Esophagus mucosa (tissue), 1 donor: ENCODE measurements at regions not wholly inside any gene's neighbourhood (a gene's known extent, or its start where the extent isn't known, plus 50 kb on each side); places are given as distances from the start of the nearest gene placed in this dataset.

Experiments
- ATAC-seq: fragments of 200-7000 bp; cut with Tn5 transposase; one replicate; pipeline ENCODE4 v1.9.1; 2020
- donor health status: DM: yes; HTN: yes; CAD: no.

DNA sequence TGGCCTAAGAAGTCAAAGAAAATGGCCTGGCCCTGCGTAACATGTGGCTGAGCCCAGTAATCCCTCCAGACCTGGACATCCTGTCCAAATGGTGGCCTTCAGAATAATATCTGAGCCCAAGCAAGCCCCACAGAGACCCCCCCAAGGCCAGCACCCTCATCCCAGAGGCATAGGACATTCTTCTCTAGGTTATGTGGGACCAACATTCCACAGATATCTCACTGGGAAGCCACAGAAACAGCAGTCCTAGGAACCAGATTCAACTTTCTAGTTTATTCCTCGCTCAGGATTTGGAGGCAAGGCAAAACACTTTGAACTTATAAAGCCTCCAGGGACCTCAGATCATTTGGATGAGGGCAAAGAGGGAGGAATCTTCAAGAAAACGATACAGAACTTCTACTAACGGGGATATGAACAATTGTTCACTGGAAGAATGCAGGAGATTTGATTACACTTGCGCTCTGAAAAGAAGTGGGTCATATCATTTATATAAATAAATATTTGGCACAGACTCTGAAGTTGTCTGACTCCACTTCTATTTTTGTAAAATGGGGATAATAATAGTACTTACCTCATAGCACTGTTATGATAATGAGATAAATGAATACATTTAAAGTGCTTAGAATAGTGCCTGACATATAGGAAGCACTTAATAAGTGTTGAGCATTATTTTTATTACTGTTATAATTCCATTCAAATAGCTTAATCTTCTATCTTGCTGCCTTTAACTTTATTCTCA is 171.5 kb downstream of the NUAK1 start:
- ATAC-seq, result no peak

DNA sequence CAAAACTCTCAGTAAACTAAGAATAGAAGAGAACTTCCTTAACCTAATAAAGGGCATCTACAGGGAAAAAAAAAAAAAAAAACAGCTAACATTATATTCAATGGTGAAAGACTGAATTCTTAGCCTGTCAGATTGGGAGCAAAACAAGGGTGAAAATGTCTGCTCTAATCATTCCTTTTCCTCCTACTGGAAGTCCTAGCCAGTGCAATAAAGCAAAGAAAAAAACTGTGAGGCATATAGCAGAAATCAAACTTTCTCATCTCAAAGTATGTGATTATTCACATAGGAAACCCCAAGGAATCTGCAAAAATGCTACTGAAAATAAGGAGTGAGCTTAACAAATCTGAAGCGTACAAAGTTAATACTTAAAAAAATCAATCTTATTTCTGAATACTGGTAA is 170.7 kb downstream of the NUAK1 start:
- no peak for ATAC-seq

DNA sequence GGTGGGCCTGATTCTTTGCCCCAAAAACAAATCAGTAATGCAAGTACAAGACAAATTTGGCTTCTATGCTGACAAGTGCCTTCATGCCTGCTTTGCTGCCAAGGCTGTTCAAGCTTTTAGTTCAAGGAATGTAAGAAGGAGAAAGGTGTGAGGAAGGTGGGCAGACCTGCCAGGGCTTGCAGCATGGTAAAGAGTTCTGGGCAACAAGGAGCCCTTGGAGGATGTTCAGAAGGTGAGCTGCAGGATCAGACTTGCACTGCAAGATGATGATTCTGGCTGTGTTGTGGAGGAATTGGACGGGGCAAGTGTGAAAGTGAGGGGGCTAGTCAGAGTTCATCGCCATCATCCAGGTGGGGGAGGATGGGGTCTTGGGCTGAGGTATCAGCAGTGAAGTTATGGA is 167.9 kb downstream of the NUAK1 start:
- peak; percentile 70 for ATAC-seq

DNA sequence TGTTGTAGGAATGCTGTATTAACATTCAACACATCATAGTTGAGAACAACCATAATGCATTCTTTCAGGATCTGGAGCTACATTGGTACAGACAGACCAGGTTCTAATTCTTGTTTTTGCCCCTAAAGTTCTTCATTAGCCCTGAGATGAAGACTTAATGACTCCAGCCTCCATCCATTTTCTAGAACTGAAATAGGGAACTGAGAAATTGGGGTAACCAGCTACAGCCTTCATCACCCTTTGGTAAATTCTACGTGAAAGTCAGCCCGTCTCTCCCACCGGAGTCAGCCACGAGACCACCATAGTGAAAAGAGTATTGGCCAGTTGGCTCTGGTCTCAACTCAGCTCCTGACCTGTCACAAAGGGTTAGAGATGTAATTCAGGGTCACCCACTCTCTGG is 164.0 kb downstream of the NUAK1 start:
- ATAC-seq, result no peak

DNA sequence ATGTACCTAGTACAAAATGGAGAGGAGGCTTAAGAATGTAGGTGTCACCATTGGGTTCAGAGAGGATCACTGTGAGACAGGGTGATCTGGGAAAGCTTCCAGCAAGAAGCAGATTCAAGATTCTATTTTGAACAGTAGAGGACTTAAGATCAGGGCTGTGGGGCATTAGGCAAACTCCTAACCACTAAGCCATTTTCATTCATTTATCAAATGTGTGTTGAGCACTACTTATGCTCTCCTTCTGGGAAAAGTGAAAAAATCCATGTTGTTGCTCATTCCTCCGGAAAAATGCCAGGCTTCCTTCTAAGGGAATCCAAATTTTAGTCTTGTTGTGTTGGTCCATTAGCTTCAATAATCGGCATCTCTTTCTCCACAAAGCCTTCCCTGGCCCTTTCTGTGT is 163.4 kb downstream of the NUAK1 start:
- ATAC-seq, result no peak

DNA sequence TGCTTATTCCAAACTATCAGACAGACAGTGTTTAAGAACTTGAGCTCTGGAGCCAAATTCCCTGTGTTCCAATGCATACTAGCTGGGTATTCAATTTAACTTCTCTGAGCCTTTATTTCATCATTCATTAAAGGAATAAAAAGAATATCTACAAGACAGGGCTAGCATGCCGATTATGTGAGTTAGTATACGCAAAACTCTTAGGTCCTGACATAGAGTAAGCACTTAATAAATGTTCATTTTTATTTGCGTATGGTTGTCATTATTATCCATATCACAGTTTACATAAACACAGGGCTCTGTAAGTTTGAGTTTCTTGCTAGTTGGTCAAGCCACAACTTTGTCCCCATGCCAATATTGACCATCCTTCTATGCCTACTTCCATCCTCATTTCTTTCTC is 161.5 kb downstream of the NUAK1 start:
- no peak for ATAC-seq

DNA sequence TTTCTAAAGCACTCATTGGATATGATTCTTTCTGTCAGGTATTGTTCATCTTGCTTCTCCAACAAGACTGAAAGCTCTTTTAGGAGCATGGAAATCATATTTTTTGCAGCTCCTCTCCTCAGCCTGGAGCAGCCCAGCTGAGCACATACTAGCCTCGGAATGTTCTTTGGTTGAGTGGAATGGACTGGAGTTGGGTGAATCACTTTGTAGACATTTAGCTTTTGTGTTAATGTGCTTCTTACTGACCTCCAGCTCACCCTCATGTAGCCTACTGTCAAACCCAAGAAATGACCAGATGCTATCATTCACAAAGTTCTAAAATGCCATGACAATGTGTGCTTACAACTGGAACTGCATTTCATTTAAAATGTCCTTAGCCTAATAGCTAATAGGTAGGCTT is 161.1 kb downstream of the NUAK1 start:
- no peak for ATAC-seq

DNA sequence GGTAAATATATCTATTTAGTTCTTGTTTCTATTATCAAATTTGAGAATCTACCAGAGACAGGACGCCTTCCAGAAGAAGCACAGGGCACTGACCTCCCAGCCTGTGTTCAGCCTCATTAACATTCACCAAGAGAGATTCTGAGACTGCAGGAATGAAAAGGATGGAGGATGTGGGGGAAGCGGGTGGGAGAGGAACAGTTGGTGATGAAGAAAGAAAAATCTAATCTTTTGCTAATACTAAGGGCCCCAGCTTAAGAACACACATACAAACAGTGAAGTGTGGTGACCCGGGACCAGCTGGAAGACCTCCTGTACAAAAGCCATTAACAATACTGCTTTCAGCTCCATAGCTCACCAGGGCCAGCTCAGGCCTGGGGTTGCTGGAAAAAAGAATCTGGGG is 160.5 kb downstream of the NUAK1 start:
- no peak for ATAC-seq

DNA sequence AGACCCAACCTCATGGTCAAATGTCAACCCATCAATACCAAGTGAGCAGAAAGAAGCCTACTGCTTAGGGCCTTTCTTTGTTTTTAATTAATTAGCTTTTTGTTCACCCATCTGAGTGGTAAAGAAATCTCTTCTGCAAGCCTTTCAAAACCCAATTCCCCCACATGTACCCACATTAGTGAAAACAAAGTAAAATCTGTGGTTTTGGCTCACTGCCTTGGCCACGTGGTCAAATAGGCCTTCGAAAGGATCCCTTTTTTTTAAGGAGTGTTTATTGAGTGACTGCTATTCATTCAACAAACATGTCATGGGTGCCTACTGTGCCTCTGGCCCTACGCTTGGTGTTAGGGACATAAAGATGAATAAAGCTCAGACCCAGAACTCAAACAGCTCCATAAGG is 160.1 kb downstream of the NUAK1 start:
- no peak for ATAC-seq

DNA sequence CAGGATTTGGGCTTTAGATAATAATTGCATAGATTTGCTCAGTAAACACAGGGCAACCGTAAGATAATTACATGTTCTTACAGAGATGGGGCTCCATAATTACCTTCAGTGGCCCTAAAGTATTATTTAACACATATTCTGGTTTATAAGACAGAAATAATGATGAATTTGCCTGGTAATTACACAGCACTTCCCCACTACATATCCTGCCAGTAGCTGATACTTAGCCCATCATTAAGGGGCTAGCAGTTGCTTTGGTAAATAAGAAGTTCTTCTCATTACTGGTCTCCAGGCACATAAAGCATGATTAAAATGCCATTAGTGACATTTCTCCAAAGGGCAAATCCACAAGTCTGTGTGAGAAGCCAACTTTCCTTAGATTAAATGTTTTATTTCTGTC is 158.7 kb downstream of the NUAK1 start:
- ATAC-seq, result no peak

DNA sequence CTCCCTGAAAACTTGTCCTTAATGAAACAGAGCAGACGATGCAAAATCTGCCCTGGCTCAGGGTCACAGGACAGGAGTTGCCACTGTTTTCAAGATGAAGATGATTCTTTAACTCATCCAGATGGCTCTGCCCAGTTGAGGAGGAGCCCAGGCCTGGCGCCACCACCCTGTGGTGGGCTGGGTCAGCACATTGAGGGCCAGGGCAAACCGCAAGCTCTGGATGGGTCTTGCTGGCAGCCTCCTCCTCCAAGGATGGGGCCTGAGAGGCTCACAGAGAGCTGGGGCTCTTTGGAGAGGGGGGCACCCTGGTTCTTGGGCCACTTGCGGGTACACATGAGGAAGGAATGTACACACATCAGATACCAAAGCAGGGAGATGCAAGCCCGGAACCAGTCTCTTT is 158.2 kb downstream of the NUAK1 start:
- ATAC-seq, result no peak

DNA sequence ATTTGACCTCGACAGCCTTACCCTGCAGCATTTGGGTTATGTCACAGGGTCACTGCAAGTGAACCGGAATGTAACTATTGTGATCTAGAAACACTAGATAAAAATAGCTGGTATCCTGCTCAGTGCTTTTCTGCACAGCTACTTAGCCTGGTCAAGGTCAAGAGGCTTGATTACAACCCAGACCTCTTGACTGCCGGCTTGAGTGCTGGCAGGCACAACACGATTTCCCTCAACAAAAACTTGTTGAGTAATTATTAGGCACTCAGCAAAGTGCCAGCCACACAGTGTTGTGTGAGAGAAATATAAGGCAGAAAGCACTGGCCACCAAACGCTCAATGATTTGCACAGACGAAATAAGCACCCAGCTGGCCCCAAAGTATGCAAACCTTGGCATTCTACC is 156.7 kb downstream of the NUAK1 start:
- no peak for ATAC-seq

DNA sequence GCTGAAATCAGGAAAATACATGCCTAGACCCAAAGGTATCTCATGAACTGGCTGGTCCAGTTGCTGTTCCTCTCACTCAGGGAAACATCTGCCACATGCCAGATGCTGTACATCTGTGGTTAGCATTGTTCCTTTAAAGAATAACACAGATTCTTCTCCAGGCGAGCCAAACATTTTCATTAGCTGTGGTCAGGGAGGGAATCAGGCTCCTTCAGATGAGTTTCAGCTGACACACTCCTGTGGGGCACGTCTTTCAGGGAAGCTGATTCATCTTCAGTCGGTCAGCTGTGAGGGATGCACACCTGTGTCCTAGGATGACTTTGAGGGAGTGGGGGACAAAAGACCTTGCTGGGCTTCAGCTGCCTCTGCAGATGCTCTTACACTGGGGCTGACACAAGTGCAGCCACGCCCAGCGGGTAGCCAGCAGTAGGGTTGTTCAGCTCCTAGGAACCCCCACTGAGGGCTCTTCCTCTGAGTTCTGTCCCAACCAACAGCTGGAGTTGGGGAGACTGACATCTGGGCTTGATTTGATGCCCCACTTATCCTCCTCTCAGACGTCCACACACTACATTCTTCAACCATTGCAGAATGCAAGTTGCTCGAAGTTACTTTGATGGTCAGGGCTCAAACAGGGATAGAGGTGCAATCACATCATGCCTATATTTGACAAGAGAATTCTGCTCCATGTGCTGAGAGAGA is 155.0 kb downstream of the NUAK1 start:
- ATAC-seq, result no peak

DNA sequence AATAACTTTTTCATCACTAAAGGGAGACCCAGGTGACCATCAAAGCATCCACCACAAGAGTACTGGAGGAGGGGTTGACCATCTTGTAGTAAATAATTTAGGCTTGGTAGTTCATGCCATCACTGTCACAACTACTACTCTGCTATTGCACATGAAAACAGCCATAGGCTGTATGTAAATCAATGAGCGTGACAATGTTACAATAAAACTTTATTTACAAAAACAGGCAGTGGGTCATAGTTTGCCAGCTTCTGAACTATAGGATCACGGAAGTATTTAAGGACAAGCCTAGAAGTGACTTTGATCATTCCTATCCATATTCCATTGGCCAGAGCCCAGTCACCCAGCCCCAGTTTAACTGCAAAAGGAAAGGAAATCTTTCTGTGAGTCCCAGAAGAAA is 153.4 kb downstream of the NUAK1 start:
- ATAC-seq, result no peak

DNA sequence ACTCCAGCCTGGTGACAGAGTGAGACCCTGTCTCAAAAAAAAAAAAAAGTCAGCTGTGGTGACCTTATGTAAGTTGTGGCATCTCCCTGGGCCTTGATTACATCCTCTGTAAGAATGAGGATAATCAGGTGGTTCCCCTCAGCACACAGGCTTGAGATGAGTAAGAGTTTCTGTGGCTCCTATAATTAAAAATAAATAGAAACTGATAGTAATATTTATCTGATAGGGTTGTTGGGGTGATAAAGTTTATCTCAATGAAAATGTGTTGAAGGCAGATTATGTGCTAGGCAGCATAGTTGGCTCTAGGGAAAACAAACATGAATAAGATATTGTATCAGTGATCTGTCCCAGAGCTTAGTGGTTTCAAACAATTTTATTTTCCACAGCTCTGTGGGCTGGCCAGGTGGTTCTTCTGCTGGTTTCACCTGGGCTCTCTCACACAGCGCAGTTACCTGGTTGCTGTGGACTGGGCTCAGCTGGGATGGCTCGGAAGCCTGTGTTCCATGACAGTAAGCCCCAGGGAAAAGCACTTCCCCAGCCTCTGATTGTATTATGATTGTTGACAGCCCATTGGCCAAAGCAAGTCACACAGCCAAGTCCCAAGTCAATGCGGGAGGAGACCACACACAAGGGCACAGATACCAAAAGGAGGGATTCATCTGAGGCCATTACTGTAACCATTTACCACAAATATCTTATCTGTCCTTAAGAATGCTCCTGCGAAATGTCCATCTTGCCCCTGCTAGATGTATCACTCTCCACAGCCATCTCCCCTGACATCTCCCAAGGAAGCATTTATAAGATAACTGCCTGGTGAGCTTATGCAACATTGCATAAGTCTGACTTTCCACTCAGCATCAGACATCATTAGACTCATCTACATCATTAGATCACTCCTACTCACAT is 151.7 kb downstream of the NUAK1 start:
- ATAC-seq, result no peak

DNA sequence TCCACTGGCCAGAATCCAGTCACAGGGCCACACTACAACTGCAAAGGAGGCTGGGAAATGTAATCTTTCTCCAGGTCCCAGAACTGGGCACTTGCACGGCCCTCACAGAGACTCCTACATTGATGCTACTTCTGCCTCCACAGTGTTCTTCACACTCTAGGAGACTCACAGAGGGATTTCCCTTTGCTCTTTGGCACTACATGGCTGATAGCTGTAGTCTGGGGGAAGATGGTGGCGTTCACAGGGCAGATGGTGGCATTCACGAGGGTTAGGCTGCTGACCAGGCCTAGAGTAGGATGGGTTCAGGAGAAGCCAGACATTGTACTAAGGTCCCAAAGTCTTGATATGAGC is 151.1 kb downstream of the NUAK1 start:
- no peak for ATAC-seq

DNA sequence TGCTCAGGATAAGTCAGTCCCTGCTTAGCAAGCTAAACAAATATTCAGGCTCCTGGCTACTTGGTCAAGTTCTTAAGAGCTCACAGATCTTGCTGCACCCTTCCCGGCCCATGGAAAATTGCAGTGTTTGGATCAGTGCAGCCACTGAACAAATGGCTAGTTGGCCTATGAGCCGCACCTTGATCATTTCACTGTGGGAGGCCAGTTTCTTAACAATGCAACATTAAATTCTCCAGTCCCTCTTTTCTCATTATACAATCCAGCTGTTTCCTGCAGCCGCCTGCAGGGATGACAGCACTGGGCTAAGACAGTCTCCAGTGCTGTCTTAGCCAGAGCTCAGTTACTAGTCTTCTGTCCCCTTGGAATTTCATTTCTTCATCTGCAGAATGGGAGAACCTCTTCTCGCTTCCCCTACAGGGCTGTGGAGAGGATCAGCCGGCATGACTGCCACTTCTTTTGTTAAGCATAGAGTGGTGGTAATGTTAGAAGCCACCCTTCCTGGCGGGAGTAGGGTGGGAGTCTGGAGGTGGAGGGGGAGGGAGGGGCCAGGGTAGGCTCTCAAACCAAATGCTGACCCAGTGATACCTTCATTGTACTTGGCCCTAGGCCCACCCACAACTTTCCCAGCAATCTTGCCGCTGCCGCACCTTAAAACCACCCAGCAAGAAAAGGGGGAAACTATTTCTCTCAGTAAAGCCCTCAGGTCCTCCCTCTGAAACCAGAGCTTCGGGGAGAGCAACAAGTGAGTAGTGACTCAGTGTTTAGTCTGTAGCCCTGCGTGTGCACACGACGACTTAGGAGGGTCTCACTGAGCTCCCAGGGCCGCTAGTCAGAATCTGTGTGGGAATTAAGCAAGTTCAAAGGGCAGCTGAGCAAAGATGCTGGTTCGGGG is 145.7 kb downstream of the NUAK1 start:
- ATAC-seq, result no peak

DNA sequence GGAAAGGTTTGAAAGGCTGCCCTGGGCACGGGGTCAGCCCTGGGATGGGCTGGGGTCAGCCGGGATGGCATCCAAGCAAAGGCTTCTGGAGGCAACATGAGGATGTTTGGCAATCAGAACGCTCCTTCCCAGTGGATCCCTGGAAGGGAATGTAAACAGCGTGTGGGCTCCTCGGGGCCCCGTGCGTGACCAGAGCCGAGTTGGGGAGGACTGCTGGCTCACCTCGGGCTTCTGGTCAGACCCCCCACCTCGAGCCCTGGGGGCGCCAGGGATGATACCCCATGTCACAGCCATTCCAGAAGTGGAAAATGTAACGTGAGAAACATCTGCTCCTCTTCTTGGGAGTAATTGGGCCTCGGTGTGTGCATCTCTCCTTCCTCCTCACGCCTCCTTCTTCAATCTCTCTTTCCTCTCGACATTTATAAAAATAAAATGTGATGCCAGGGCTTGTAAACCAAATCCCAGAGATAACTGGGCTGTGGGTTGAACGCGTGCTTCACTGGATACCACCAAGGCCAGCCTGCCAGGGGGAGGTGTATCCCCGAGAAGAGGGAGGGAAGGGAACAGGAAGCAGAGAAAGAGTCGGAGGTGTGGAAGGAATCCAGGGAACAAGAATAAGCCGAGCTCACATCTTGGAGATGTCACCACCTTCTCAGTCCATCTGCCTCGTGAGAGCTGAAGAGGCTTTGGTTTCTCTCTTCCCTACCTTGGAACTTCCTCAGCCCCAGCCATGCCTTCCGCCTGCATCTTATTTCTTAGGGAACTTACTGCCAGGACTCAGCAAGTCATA is 144.8 kb downstream of the NUAK1 start:
- ATAC-seq, result no peak

DNA sequence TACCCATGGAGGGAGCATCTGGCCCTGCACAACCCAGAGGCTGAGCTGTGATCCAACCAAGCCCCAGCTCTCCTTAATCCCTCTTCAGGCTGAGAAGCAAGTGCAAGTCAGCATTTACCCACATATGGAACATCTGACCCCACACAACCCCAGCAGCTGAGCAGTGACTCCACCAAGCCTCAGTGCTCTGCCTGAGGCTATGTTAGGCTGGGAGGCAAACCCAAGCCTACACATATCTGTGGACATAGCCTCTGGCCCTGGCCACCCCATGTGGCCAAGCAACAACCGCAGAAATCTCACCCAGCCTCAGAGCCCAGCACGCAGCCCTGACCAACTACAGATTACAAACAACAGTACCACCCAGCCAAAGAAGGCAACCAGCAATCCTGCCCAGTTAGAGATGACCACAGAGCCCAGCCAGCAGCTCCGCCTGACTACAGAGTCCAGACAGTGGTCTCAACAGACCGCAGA is 142.8 kb downstream of the NUAK1 start:
- ATAC-seq, result no peak

DNA sequence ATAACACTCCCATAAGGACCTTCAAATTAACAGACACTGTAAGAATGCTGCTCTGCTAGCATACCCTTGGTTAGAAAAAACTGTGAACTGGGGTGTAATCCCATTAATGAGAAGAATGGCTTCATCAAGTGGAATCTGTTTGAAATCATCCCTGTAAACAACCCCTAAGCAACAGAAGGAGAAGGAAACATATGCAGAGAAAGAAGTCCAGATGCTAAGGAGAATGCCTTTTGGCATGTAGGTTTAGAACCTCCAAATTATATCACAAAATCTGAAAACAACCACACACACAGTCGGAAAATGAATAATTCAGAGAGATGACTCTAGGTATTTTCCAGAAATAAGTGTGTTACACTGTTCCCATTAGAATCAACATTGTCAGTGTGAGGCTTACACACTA is 140.2 kb downstream of the NUAK1 start:
- no peak for ATAC-seq

DNA sequence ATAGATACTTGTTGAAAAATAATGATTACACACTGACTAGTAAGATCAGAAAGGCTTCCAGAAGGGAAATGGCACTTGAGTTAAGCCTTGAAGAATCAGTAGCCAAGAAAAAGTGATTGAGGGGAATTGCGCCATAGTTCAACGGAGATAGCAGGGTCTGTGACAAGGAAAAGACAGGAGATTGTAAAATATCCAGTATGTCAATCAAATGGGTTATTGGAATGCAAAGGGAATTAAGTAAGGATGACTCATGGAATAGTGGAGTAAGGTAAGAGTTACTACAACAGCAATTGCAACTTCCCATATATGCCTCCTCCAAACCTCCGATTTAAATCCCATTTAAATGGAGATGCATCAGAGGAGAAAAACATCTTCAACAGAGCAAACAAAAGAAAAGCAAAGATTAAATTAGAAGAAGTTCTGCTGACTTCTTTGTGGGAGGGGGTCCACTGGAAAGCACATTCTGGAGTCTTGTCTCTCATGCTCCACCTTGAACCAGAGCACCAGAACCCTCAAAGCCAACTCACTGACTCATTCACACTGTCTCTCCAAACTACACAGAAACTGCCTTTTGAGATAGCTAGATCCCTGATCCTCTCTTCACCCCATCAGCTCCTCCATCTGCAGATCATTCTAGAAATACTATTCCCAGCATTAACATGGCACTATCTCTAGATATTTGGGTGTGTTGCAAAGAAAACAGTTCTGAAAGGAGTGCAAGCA is 138.2 kb downstream of the NUAK1 start:
- ATAC-seq, result no peak
